Neural crest cell (in vitro differentiated cells): ENCODE measurements at regions not wholly inside any gene's neighbourhood (a gene's known extent, or its start where the extent isn't known, plus 50 kb on each side); places are given as distances from the start of the nearest gene placed in this dataset.

Experiments used
- DNase-seq: peaks from one replicate; pipeline ENCODE4 v3.0.0; 2021; ENCODE audit warnings: low read depth, mixed read lengths, low spot score
- H3K27ac Mint-ChIP-seq: one replicate; pipeline ENCODE4 v1.8.0; 2021; ENCODE audit warnings: mild to moderate bottlenecking, mixed read lengths; ENCODE audit not compliant: unreplicated experiment
- H3K27me3 Mint-ChIP-seq: 2 replicates; pipeline ENCODE4 v1.8.0; 2021; ENCODE audit warnings: low read depth, mild to moderate bottlenecking, mixed read lengths
- H3K36me3 Mint-ChIP-seq: 2 replicates; pipeline ENCODE4 v1.8.0; 2021; ENCODE audit warnings: low read depth, mild to moderate bottlenecking, mixed read lengths
- H3K4me1 Mint-ChIP-seq: 2 replicates; pipeline ENCODE4 v1.8.0; 2021; ENCODE audit warnings: mixed read lengths
- H3K4me3 Mint-ChIP-seq: one replicate; pipeline ENCODE4 v1.8.0; 2021; ENCODE audit warnings: mild to moderate bottlenecking, mixed read lengths
- H3K9me3 Mint-ChIP-seq: 2 replicates; pipeline ENCODE4 v1.8.0; 2021; ENCODE audit warnings: mixed read lengths
- CTCF ChIP-seq: fragments of 200-600 bp; sonication (generic); conservative IDR thresholded peaks from 2 replicates; pipeline ENCODE4 v1.5.0; 2021; ENCODE audit warnings: antibody characterized with exemption, mild to moderate bottlenecking

DNA sequence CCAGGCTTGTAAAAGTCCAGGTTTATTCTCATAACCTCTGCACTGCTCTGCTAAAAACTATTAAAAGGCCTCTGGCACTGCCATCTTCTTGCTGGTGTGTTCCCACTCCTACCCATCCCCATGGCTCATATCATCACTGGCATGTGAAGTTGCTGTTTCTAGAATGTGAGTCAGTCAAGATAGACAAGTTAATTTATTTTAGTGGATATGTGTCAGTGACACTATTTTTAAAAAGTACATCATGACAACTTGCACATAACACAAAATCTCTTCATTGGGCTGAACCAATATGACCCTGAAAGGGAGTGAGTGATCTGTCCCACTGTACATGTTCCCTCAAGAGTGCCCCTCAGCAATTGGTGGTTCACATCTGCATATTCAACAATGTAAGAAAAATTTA lies 299.7 kb downstream of the NFIB start:
- no peak for DNase-seq
- Mint-ChIP-seq H3K4me1 (no peaks in the 10 kb centered on the region), H3K9me3 (peaks cover 4% of the 10 kb centered on the region), H3K27me3 (no peaks in the 10 kb centered on the region), H3K4me3 (no peak overlapping the region), H3K27ac (no peak overlapping the region), H3K36me3 (no peaks in the 10 kb centered on the region)
- TF ChIP-seq CTCF, result no peak

- peaks cover under 1% of the 10 kb centered on the region for H3K4me1 Mint-ChIP-seq
- DNase-seq, result no peak
- no peaks in the 10 kb centered on the region for H3K27me3 Mint-ChIP-seq
- TF ChIP-seq CTCF, result no peak
- no peaks in the 10 kb centered on the region for H3K36me3 Mint-ChIP-seq
- H3K4me3 Mint-ChIP-seq, result no peak overlapping the region
- peaks cover 4% of the 10 kb centered on the region for H3K9me3 Mint-ChIP-seq
- no peak overlapping the region for H3K27ac Mint-ChIP-seq
Observed at GRCh38 chr9:14011799-14012560, 302.0 kb downstream of the NFIB start.

GRCh38 chr9:14007190-14007769 lies 306.7 kb downstream of the NFIB start:
- no peak overlapping the region for H3K27ac Mint-ChIP-seq
- H3K4me1 Mint-ChIP-seq, result peaks cover 11% of the 10 kb centered on the region
- H3K27me3 Mint-ChIP-seq, result no peaks in the 10 kb centered on the region
- peaks cover 4% of the 10 kb centered on the region for H3K36me3 Mint-ChIP-seq
- DNase-seq, result no peak
- TF ChIP-seq CTCF, result no peak
- peaks cover 4% of the 10 kb centered on the region for H3K9me3 Mint-ChIP-seq
- H3K4me3 Mint-ChIP-seq, result no peak overlapping the region

DNA sequence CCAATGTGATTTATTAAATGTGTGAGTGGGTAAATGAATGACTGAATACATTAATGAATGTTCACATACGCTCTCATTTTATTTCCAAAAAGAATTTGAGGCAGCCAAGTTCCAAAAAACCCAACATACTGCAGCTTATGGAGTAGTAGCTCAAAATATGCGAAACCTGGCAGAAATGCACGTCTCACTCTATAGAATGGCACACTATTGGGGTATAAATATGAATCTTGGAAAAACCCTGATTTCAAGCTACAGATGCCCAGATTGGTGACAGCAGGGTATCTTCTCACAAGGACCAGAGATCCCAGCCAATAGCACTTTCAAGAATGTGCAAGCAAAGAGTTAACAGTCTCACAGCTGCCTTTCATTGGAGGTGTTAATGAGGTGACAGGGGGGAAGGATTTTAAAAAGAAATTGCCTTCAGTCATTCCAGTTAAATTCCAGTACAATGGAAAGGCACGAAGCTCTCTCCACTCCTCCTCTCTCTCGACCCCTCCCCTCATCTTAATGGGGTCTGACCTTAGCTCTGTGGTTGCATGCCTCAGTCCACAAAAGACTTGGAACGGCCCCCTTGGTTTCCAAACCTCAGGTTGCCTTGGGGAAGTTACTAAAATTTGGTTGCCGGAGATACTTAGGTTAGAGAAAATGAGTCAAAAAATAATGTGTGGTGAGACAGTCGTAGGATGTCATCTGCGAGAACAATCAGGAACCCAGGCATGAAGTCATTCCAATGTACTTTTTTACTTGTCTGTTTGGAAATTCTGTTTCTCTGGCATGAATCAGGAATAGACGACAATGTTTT lies 307.4 kb downstream of the NFIB start:
- Mint-ChIP-seq H3K27ac (no peak overlapping the region), H3K4me3 (no peak overlapping the region), H3K9me3 (peaks cover 4% of the 10 kb centered on the region), H3K27me3 (no peaks in the 10 kb centered on the region), H3K36me3 (peaks cover 4% of the 10 kb centered on the region), H3K4me1 (peaks cover 11% of the 10 kb centered on the region)
- no peak for DNase-seq
- no peak for TF ChIP-seq CTCF

- no peak for TF ChIP-seq CTCF
- H3K27ac Mint-ChIP-seq, result no peak overlapping the region
- peaks cover 4% of the 10 kb centered on the region for H3K9me3 Mint-ChIP-seq
- no peaks in the 10 kb centered on the region for H3K27me3 Mint-ChIP-seq
- H3K4me1 Mint-ChIP-seq, result peaks cover 11% of the 10 kb centered on the region
- no peak overlapping the region for H3K4me3 Mint-ChIP-seq
- H3K36me3 Mint-ChIP-seq, result peaks cover 4% of the 10 kb centered on the region
- no peak for DNase-seq
Observed at GRCh38 chr9:14004110-14004509, 309.8 kb downstream of the NFIB start.
